Non-pigmented ciliary epithelial cell (primary cell): ENCODE measurements at regions not wholly inside any gene's neighbourhood (a gene's known extent, or its start where the extent isn't known, plus 50 kb on each side); places are given as distances from the start of the nearest gene placed in this dataset.
A peak's percentile ranks its signal among the peaks of the same experiment; 100 is the strongest.
"Not testable (repeated sequence)": the region's sequence is repeated elsewhere in the genome, so short reads cannot be mapped to it uniquely, and the experiment has no call there.

ENCODE experiments used
- DNase-seq: peaks from one replicate; pipeline ENCODE4 v3.0.0-alpha.2; 2010; ENCODE audit warnings: low read depth

- DNase-seq, result no peak
Measured at GRCh38 chr5:40353442-40353841, 326.3 kb upstream of the PTGER4 start.

GRCh38 chr5:40347981-40348725 lies 331.6 kb upstream of the PTGER4 start:
- no peak for DNase-seq

- no peak for DNase-seq
Measured at GRCh38 chr5:40346901-40347300, 332.8 kb upstream of the PTGER4 start.

DNA sequence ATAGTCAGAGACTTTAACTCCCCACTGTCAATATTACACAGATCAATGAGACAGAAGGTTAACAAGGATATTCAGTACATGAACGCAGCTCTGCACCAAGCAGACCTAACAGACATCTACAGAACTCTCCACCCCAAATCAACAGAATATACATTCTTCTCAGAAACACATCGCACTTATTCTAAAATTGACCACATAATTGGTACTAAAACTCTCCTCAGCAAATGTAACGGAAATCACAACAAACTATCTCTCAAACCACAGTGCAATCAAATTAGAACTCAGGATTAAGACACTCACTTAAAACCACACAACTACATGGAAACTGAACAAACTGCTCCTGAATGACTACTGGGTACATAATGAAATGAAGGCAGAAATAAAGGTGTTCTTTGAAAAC lies 341.3 kb upstream of the PTGER4 start:
- DNase-seq, result not testable (repeated sequence)

DNA sequence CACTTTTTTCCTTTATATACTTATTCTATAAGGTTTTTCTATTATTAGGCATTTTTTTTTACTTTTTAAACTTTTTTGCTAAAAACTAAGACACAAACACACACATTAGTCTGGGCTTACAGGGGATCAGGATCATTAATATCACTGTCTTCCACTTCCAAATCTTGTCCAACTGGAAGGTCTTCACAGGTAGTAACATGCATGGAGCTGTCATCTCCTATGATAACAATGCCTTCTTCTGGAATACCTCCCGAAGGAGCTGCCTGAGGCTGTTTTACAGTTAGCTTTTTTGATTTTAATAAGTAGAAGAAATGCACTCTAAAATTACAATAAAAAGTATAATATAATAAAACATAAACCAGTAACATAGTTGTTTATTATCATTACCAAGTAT lies 345.5 kb upstream of the PTGER4 start:
- DNase-seq, result no peak

GRCh38 chr5:40333459-40334241 lies 346.1 kb upstream of the PTGER4 start:
- peak; percentile 30 for DNase-seq

GRCh38 chr5:40332970-40333369 lies 346.7 kb upstream of the PTGER4 start:
- peak; percentile 3 for DNase-seq

DNA sequence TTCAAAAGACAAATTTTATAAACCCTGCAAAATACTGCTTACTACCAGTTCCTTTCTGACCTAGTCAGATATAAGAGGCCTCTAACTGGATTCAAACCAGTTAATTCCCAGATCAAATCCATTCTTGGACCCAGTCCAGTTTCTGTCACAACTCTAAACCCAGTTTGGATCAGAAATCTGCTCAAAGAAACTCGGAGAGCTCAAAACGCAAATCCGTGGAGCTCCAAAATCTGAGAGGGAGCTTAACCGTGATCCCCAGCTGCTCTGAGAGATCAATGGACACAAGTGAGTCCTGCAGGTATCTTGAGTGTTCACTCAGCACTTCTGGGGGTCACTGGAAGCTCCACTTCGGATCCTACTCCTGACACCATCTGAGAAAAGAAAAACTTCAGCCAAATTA lies 348.1 kb upstream of the PTGER4 start:
- no peak for DNase-seq

- no peak for DNase-seq
Measured at GRCh38 chr5:40321514-40321913, 358.2 kb upstream of the PTGER4 start.

GRCh38 chr5:40318395-40318794 lies 361.3 kb upstream of the PTGER4 start:
- DNase-seq, result no peak

- no peak for DNase-seq
Measured at GRCh38 chr5:40317023-40317422, 362.7 kb upstream of the PTGER4 start.

GRCh38 chr5:40315126-40315525 lies 364.6 kb upstream of the PTGER4 start:
- no peak for DNase-seq

DNA sequence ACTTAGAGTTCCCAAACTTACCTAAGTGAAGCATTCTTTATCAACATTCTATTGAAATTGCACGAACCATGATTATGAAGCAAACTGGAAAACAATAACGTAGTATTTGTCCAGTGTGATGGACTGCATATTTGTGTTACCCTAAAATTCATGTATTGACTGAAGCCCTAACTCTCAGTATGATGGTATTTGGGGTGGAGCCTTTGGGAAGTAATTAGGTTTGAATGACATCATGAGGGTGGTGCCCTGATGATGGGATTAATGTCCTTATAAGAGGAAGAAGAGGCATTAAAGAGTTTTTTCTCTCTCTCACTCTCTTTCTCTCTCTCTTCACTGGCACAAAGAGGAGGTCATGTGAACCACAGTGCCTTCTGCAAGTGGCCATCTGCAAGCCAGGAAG lies 365.4 kb upstream of the PTGER4 start:
- no peak for DNase-seq

DNA sequence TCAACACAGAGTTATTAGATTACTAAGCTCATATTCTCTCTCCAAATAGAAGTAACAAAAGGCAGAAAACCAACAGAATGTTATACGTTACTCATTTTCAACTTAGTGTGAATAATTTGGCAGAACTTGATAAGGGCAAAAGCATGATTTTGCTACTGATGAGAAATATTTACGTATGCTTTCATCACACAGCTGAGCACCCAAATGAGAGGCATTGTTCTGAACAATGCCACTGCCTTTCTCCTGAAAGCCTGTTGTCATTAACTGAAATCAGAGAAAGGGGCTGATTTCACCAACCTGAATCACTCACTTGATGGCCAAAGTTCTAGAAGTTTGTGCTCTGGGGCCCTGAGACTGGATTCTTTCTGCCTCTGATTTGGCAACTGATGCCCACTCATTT lies 367.5 kb upstream of the PTGER4 start:
- no peak for DNase-seq

DNA sequence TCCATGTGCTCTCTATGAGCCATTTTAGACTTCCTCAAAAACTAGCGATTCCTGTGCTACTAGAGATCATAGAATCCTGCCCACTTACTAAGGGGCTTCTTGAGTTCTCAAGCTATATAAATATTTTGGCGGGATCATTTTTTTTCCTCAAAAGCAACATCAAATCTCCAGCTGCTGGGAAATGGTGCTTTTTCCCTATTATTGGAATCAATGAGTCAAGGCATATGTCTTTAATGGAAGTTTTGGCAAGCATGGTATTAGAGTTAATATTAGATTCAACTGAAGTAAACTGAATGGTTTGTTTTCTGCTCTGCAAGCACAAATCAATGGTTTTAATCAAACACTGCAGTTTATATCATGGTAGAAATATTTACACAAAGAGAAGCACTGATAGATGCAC lies 369.9 kb upstream of the PTGER4 start:
- DNase-seq, result no peak

GRCh38 chr5:40308867-40309266 lies 370.8 kb upstream of the PTGER4 start:
- DNase-seq, result no peak

GRCh38 chr5:40307920-40308319 lies 371.8 kb upstream of the PTGER4 start:
- DNase-seq, result no peak

DNA sequence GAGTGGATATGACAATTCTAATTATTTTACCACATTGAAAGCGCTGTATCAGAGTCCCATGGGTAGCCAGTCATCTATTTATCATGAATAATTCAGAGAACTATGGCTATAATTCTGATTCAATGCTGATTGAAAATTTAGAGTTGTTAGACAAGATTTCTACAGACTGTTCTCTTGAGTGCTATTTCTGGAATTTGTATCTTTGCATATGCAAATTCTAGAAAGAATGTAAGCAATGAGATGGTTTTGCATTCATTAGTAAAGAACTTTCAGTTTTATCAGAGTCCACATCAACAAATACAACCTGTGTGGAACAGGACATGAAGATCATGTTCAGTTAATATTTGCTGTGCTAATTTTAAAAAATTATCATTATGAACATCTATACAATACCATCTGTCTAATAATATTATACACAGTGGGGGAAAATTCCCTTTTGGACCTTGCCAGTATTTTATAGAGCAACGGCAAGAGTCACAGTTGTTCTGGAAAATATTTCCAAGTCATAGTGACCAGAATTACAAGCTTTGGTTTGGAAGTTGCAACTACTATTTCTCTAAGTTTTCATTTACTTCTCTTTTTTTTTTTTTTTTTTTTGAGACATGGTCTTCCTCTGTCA lies 372.7 kb upstream of the PTGER4 start:
- no peak for DNase-seq

GRCh38 chr5:40292006-40292405 lies 387.7 kb upstream of the PTGER4 start:
- DNase-seq, result no peak

- peak; percentile 53 for DNase-seq
Measured at GRCh38 chr5:40291338-40291737, 388.4 kb upstream of the PTGER4 start.

DNA sequence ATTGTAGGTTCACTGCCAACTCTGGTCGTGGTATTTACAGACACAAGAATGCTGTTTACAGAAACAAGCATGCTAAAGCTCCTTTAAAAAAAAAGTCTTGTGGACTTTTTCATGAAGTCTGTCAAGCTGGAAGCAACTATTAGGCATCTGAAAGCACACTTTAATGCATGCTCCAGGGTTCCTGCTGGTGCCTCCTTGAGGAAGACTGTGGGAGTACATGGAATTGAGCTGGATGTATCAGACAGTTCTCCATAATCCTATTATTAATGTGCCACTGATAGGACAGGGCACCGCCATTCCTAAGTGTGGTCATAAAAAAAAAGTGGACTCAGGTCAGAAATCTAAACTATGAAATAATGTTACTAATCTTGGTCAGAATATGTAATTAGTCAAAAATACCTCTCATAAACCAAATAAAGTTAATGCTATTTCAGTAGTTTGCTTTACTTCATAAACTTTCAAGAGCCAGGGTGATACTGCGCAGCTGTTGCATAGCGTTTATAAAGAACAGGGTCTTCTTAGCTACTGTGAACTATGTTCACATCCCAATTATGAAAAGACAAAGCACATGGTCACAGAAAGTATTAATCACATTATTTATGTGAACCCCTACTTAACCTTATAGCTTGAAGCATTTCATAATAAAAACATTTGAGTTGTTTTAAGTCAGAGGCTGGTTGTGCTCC lies 390.8 kb upstream of the PTGER4 start:
- DNase-seq, result no peak

GRCh38 chr5:40284863-40285262 lies 394.9 kb upstream of the PTGER4 start:
- DNase-seq, result no peak

GRCh38 chr5:40278881-40279280 lies 400.8 kb upstream of the PTGER4 start:
- no peak for DNase-seq
